ENCODE measurements at regions not wholly inside any gene's neighbourhood (a gene's known extent, or its start where the extent isn't known, plus 50 kb on each side); places are given as distances from the start of the nearest gene placed in this dataset.

DNA sequence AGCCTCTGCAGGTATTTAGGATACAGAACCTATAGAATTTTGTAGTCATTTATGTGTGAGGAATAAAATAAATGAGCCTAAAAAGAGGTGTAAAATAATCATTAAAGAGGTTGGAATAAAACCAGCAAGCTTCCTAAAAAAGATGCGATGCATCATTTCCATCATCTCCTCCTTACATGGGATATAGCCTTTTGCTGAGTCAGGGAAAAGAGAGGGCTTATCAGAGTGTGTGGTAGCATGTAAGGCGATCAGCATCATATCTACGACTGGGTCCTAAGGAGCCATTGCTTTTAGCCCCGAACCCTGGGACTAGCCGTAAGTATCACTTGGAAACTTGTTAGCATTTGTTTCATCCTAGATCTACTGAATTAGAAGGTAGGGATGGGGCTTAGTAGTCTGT lies 94.9 kb downstream of the DTWD1 start:
- TF ChIP-seq, protein P1, sequence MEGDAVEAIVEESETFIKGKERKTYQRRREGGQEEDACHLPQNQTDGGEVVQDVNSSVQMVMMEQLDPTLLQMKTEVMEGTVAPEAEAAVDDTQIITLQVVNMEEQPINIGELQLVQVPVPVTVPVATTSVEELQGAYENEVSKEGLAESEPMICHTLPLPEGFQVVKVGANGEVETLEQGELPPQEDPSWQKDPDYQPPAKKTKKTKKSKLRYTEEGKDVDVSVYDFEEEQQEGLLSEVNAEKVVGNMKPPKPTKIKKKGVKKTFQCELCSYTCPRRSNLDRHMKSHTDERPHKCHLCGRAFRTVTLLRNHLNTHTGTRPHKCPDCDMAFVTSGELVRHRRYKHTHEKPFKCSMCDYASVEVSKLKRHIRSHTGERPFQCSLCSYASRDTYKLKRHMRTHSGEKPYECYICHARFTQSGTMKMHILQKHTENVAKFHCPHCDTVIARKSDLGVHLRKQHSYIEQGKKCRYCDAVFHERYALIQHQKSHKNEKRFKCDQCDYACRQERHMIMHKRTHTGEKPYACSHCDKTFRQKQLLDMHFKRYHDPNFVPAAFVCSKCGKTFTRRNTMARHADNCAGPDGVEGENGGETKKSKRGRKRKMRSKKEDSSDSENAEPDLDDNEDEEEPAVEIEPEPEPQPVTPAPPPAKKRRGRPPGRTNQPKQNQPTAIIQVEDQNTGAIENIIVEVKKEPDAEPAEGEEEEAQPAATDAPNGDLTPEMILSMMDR (IDR thresholded peaks at IDR 0.05; ENCODE audit: control extremely low read depth, extremely low read depth, low read depth, missing control alignments), result no peak
- POLR2A ChIA-PET, result no interaction called here
- CTCF ChIA-PET, result no interaction called here
- DNase-seq (ENCODE audit: extremely low spot score), result no peak

DNA sequence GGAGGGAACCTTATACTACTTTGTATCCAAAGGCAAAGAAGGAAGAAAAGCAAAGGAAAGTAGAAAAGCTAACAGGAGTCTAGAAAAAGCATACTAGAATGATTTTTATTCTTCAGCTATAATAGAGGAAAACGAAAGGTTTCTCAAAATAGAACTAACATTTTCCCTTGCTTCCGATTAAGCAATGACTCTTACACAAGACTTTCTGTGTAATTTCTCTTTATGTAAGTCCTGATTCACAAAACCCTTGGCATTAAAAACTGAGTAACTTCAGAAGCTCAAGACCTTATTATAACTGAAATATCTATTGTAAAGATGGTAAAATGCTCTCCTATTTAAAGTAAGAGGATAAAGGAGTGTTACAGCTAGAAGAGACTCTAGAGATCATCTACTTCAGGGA lies 97.4 kb downstream of the DTWD1 start:
- TF ChIP-seq, protein P1 (IDR thresholded peaks at IDR 0.05; ENCODE audit: control extremely low read depth, extremely low read depth, low read depth, missing control alignments), result no peak
- CTCF ChIA-PET, result no interaction called here
- DNase-seq (ENCODE audit: extremely low spot score), result no peak

DNA sequence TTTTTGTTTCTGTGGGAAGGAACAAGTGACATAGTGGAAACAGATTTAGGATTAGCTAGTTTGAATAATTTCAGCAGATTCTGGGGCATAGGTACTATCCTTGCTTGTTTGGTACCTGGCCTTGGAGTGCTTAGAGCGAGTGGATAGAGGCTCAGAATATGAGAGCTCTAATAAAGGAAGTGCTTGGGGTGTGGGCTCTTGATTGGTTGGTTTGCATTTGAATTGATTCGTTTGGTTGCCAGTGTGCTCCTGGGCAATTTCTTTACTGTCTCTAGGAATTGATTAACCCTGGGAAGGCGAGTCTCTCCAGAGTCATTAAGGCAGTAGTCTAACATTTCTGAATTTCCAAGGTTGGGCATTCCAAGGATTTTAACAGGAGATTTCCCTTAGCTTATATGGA lies 98.0 kb downstream of the DTWD1 start:
- DNase-seq (ENCODE audit: extremely low spot score), result no peak
- TF ChIP-seq, protein P1 (IDR thresholded peaks at IDR 0.05; ENCODE audit: control extremely low read depth, extremely low read depth, low read depth, missing control alignments), result no peak
- ChIA-PET CTCF (no interaction called here), POLR2A (no interaction called here)

More for the DNA sequence above, 97.4 kb downstream of the DTWD1 start:
- POLR2A ChIA-PET, result no interaction called here

DNA sequence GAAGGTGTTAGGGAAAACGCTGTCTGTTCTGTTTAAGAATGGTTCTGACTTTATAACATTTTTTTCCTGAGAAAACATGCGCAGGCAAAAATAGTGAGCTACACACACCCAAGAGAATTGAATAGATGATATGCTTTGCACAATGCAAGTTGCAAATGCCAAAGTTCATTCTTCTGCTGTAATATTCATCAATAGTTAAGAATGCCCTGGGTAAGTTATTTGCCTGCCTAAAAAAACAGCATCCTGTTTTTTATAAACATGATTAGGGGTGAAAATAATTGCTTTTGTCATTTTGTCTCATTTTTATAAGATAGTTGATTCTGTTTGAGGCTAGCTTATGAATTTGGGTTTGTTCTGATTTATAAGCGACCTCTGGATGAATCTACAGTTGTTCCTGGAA lies 99.4 kb downstream of the DTWD1 start:
- CTCF ChIA-PET, result no interaction called here
- TF ChIP-seq, protein P1 (IDR thresholded peaks at IDR 0.05; ENCODE audit: control extremely low read depth, extremely low read depth, low read depth, missing control alignments), result no peak
- POLR2A ChIA-PET, result no interaction called here
- DNase-seq (ENCODE audit: extremely low spot score), result no peak

DNA sequence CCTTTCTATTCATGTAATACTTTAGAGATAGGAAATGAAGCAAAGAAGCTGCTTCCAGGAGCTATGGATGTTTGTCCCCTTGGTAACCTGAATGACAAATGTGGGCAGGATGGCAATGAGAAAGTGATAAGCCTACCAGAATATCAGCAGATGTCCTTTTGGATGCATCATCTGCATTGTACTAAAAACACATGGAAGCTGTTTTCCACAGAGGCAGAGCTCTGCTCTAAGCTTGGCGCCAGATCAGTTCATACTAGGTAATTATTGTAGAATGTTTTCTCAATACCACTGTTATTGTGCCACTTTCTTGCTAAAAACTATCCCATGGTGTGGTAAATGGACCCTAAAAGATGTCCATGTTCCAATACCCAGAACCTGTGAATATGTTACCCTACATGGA lies 100.2 kb downstream of the DTWD1 start:
- CTCF ChIA-PET, result no interaction called here
- TF ChIP-seq, protein P1 (IDR thresholded peaks at IDR 0.05; ENCODE audit: control extremely low read depth, extremely low read depth, low read depth, missing control alignments), result no peak
- DNase-seq (ENCODE audit: extremely low spot score), result no peak
- POLR2A ChIA-PET, result interaction anchor here (0.6 kb wide), 1 partner anchor 8 kb away, joined by 4 read pairs; no protein-coding TSS in a partner anchor

DNA sequence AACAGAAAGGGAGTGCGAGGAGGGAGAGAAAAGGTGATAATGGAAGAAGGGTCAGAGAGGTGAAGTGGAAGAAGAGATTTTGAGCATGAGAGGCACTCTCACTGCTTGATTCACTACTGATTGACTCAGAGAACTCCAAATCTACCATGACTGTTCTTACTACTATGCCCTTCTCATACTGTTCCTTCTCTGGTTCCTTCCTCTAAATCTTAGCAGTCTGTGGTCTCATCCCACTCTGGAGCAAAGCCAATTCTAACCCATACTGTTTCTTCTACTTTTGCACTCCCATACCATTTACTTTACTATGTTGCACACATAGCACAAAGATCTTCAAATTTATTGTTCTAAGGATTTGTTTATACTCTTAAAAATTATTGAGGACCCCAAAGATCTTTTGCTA lies 100.8 kb downstream of the DTWD1 start:
- TF ChIP-seq, protein P1 (IDR thresholded peaks at IDR 0.05; ENCODE audit: control extremely low read depth, extremely low read depth, low read depth, missing control alignments), result no peak
- ChIA-PET CTCF (no interaction called here), POLR2A (interaction anchor here (0.6 kb wide), 1 partner anchor 8 kb away, joined by 4 read pairs; no protein-coding TSS in a partner anchor)
- DNase-seq (ENCODE audit: extremely low spot score), result no peak

DNA sequence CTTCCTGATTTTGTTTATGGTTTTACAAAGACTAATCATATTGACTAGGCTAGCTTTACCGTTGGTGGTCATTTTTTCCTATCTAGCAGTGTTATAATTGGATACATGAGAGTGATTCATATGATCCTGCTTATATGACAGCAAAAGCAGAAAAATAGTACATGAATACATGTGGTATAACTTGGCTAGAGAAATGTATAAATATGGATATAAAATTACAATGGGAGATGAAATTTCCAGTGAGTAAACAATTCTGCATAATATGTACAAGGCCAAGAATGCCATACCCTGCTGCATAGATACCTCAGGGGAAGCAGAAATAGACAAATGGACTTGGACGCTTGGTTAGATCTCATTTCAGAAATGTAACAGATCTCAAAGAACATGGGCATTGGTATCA lies 103.1 kb downstream of the DTWD1 start:
- DNase-seq (ENCODE audit: extremely low spot score), result no peak
- POLR2A ChIA-PET, result no interaction called here
- CTCF ChIA-PET, result no interaction called here
- TF ChIP-seq, protein P1 (IDR thresholded peaks at IDR 0.05; ENCODE audit: control extremely low read depth, extremely low read depth, low read depth, missing control alignments), result no peak
